HepG2 (cell line): ENCODE measurements at regions not wholly inside any gene's neighbourhood (a gene's known extent, or its start where the extent isn't known, plus 50 kb on each side); places are given as distances from the start of the nearest gene placed in this dataset.

Experiments used
- EP300 ChIP-seq, 3 experiments: sonication (generic) in 1 of 3; formaldehyde crosslinking in 1 of 3; IDR thresholded peaks; 2 replicates each; pipeline versions ENCODE4 v1.5.1 to v1.6.1; 2011 to 2020; ENCODE audit warnings: low read depth in 2 of 3, low read length in 2 of 3, borderline replicate concordance in 1 of 3, improper control_type of control experiment in 1 of 3, mild to moderate bottlenecking in 1 of 3, missing genetic modification reagents in 1 of 3, moderate library complexity in 1 of 3
- GABPA ChIP-seq, 2 experiments: IDR thresholded peaks; 2 replicates each; pipeline ENCODE4 v1.6.1; 2011 to 2016; ENCODE audit warnings: low read depth in 2 of 2, low read length in 1 of 2, missing biosample characterization in 1 of 2, missing genetic modification characterization in 1 of 2
- NR3C1 ChIP-seq: sonication (generic); formaldehyde crosslinking; IDR thresholded peaks from 2 replicates; pipeline ENCODE4 v1.4.0; 2020; ENCODE audit warnings: missing genetic modification reagents
- POLR2A ChIP-seq, 2 experiments: IDR thresholded peaks; 2 replicates each; pipeline ENCODE4 v1.6.1; 2011; ENCODE audit warnings: low read depth in 2 of 2, low read length in 2 of 2, mild to moderate bottlenecking in 1 of 2, moderate library complexity in 1 of 2; ENCODE audit not compliant: insufficient read depth in 1 of 2
- POLR2AphosphoS5 ChIP-seq: IDR thresholded peaks from 2 replicates; pipeline ENCODE4 v1.6.1; 2012; ENCODE audit warnings: low read depth, low read length
- ZNF121 ChIP-seq: sonication (generic); formaldehyde crosslinking; IDR thresholded peaks from 2 replicates; pipeline ENCODE4 v1.5.0; 2020; ENCODE audit warnings: mild to moderate bottlenecking, missing genetic modification reagents
- ZNF30 ChIP-seq: sonication (generic); formaldehyde crosslinking; IDR thresholded peaks from 2 replicates; pipeline ENCODE4 v1.5.0; 2020; ENCODE audit warnings: mild to moderate bottlenecking, missing genetic modification reagents
- TF ChIP-seq, protein P1 (sequence below): sonication (generic); formaldehyde crosslinking; IDR thresholded peaks from 2 replicates; pipeline ENCODE4 v1.5.0; 2020; ENCODE audit warnings: mild to moderate bottlenecking, missing genetic modification reagents, moderate library complexity
- TF ChIP-seq, protein P2 (sequence below): sonication (generic); formaldehyde crosslinking; IDR thresholded peaks from 2 replicates; pipeline ENCODE4 v1.4.0; 2020; ENCODE audit warnings: low read depth, mild to moderate bottlenecking, missing genetic modification reagents
- TF ChIP-seq, protein P3 (sequence below): sonication (generic); formaldehyde crosslinking; IDR thresholded peaks from 2 replicates; pipeline ENCODE4 v1.4.0; 2020; ENCODE audit warnings: missing genetic modification reagents
- TF ChIP-seq, protein P4 (sequence below): sonication (generic); formaldehyde crosslinking; IDR thresholded peaks from 2 replicates; pipeline ENCODE4 v1.4.0; 2020; ENCODE audit warnings: missing genetic modification reagents
- TF ChIP-seq, protein P5 (sequence below): sonication (generic); formaldehyde crosslinking; IDR thresholded peaks from 2 replicates; pipeline ENCODE4 v1.4.0; 2020; ENCODE audit warnings: missing genetic modification reagents
- TF ChIP-seq, protein P6 (sequence below): sonication (generic); formaldehyde crosslinking; IDR thresholded peaks from 2 replicates; pipeline ENCODE4 v1.9.0; 2021; ENCODE audit warnings: mild to moderate bottlenecking, missing genetic modification reagents

DNA sequence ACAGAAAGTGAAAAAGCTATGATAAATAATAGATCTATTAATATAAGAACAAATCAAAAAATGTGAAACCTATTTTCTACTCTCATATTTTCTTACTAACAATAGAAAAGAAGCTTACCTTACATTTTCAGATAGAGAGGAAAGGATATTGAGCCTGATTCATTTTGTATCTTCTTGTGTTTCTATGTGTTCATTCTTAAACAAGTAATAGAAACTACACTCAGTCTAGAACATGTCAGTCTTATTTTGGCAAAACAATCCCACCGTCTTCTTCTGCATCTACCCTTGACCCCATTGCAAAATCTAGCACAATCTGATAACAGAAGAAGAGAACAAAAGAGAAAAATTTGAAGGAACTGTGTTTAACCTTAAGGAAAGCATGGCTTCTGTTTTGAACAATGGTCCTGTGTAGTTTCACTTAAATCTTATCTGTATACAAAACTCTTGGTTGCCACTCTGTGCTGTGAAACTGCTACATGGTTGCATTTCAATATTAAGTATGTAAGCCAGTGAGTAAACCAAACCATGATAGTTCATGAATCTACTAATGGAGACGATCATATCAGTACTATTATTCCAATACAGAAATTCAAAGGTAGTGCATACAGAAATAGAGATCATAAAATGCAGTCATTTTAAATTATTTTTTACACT is 69.5 kb upstream of the LGSN start:
- TF ChIP-seq, protein P1, sequence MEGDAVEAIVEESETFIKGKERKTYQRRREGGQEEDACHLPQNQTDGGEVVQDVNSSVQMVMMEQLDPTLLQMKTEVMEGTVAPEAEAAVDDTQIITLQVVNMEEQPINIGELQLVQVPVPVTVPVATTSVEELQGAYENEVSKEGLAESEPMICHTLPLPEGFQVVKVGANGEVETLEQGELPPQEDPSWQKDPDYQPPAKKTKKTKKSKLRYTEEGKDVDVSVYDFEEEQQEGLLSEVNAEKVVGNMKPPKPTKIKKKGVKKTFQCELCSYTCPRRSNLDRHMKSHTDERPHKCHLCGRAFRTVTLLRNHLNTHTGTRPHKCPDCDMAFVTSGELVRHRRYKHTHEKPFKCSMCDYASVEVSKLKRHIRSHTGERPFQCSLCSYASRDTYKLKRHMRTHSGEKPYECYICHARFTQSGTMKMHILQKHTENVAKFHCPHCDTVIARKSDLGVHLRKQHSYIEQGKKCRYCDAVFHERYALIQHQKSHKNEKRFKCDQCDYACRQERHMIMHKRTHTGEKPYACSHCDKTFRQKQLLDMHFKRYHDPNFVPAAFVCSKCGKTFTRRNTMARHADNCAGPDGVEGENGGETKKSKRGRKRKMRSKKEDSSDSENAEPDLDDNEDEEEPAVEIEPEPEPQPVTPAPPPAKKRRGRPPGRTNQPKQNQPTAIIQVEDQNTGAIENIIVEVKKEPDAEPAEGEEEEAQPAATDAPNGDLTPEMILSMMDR (CRISPR knock-in tag): no peak
- TF ChIP-seq, protein P2, sequence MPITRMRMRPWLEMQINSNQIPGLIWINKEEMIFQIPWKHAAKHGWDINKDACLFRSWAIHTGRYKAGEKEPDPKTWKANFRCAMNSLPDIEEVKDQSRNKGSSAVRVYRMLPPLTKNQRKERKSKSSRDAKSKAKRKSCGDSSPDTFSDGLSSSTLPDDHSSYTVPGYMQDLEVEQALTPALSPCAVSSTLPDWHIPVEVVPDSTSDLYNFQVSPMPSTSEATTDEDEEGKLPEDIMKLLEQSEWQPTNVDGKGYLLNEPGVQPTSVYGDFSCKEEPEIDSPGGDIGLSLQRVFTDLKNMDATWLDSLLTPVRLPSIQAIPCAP (CRISPR knock-in tag): no peak
- TF ChIP-seq POLR2AphosphoS5 (no peak), EP300 (IDR thresholded peaks at IDR 0.05; ENCODE audit: low read depth in 2 of 2, low read length in 2 of 2) (no peak), EP300 (CRISPR knock-in tag; IDR thresholded peaks at IDR 0.05; ENCODE audit: borderline replicate concordance) (no peak), GABPA (IDR thresholded peaks at IDR 0.05; ENCODE audit: low read depth, low read length) (no peak), GABPA (CRISPR knock-in tag; IDR thresholded peaks at IDR 0.05; ENCODE audit: low read depth) (no peak), POLR2A (IDR thresholded peaks at IDR 0.05; ENCODE audit: insufficient read depth in 1 of 2, low read depth in 2 of 2, low read length in 2 of 2) (no peak), ZNF121 (CRISPR knock-in tag) (no peak), NR3C1 (no peak), ZNF30 (CRISPR knock-in tag) (no peak)
- TF ChIP-seq, protein P3, sequence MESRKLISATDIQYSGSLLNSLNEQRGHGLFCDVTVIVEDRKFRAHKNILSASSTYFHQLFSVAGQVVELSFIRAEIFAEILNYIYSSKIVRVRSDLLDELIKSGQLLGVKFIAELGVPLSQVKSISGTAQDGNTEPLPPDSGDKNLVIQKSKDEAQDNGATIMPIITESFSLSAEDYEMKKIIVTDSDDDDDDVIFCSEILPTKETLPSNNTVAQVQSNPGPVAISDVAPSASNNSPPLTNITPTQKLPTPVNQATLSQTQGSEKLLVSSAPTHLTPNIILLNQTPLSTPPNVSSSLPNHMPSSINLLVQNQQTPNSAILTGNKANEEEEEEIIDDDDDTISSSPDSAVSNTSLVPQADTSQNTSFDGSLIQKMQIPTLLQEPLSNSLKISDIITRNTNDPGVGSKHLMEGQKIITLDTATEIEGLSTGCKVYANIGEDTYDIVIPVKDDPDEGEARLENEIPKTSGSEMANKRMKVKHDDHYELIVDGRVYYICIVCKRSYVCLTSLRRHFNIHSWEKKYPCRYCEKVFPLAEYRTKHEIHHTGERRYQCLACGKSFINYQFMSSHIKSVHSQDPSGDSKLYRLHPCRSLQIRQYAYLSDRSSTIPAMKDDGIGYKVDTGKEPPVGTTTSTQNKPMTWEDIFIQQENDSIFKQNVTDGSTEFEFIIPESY (CRISPR knock-in tag): no peak
- TF ChIP-seq, protein P4, sequence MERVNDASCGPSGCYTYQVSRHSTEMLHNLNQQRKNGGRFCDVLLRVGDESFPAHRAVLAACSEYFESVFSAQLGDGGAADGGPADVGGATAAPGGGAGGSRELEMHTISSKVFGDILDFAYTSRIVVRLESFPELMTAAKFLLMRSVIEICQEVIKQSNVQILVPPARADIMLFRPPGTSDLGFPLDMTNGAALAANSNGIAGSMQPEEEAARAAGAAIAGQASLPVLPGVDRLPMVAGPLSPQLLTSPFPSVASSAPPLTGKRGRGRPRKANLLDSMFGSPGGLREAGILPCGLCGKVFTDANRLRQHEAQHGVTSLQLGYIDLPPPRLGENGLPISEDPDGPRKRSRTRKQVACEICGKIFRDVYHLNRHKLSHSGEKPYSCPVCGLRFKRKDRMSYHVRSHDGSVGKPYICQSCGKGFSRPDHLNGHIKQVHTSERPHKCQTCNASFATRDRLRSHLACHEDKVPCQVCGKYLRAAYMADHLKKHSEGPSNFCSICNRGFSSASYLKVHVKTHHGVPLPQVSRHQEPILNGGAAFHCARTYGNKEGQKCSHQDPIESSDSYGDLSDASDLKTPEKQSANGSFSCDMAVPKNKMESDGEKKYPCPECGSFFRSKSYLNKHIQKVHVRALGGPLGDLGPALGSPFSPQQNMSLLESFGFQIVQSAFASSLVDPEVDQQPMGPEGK (CRISPR knock-in tag): no peak
- TF ChIP-seq, protein P5, sequence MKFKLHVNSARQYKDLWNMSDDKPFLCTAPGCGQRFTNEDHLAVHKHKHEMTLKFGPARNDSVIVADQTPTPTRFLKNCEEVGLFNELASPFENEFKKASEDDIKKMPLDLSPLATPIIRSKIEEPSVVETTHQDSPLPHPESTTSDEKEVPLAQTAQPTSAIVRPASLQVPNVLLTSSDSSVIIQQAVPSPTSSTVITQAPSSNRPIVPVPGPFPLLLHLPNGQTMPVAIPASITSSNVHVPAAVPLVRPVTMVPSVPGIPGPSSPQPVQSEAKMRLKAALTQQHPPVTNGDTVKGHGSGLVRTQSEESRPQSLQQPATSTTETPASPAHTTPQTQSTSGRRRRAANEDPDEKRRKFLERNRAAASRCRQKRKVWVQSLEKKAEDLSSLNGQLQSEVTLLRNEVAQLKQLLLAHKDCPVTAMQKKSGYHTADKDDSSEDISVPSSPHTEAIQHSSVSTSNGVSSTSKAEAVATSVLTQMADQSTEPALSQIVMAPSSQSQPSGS (CRISPR knock-in tag): no peak
- TF ChIP-seq, protein P6, sequence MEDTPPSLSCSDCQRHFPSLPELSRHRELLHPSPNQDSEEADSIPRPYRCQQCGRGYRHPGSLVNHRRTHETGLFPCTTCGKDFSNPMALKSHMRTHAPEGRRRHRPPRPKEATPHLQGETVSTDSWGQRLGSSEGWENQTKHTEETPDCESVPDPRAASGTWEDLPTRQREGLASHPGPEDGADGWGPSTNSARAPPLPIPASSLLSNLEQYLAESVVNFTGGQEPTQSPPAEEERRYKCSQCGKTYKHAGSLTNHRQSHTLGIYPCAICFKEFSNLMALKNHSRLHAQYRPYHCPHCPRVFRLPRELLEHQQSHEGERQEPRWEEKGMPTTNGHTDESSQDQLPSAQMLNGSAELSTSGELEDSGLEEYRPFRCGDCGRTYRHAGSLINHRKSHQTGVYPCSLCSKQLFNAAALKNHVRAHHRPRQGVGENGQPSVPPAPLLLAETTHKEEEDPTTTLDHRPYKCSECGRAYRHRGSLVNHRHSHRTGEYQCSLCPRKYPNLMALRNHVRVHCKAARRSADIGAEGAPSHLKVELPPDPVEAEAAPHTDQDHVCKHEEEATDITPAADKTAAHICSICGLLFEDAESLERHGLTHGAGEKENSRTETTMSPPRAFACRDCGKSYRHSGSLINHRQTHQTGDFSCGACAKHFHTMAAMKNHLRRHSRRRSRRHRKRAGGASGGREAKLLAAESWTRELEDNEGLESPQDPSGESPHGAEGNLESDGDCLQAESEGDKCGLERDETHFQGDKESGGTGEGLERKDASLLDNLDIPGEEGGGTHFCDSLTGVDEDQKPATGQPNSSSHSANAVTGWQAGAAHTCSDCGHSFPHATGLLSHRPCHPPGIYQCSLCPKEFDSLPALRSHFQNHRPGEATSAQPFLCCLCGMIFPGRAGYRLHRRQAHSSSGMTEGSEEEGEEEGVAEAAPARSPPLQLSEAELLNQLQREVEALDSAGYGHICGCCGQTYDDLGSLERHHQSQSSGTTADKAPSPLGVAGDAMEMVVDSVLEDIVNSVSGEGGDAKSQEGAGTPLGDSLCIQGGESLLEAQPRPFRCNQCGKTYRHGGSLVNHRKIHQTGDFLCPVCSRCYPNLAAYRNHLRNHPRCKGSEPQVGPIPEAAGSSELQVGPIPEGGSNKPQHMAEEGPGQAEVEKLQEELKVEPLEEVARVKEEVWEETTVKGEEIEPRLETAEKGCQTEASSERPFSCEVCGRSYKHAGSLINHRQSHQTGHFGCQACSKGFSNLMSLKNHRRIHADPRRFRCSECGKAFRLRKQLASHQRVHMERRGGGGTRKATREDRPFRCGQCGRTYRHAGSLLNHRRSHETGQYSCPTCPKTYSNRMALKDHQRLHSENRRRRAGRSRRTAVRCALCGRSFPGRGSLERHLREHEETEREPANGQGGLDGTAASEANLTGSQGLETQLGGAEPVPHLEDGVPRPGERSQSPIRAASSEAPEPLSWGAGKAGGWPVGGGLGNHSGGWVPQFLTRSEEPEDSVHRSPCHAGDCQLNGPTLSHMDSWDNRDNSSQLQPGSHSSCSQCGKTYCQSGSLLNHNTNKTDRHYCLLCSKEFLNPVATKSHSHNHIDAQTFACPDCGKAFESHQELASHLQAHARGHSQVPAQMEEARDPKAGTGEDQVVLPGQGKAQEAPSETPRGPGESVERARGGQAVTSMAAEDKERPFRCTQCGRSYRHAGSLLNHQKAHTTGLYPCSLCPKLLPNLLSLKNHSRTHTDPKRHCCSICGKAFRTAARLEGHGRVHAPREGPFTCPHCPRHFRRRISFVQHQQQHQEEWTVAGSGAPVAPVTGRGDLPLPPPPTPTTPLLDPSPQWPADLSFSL (CRISPR knock-in tag): no peak
